GM12878 (cell line): ENCODE measurements at regions not wholly inside any gene's neighbourhood (a gene's known extent, or its start where the extent isn't known, plus 50 kb on each side); places are given as distances from the start of the nearest gene placed in this dataset.

ENCODE experiments used
- DPF2 ChIP-seq: fragments of 450-650 bp; IDR thresholded peaks from 2 replicates; pipeline ENCODE4 v1.6.1; 2017; ENCODE audit warnings: mild to moderate bottlenecking
- EZH2 ChIP-seq: IDR thresholded peaks from 2 replicates; pipeline ENCODE4 v1.6.1; 2012; ENCODE audit warnings: low read depth, mild to moderate bottlenecking, control low read depth, inconsistent platforms, low read length, borderline replicate concordance; ENCODE audit not compliant: control insufficient read depth
- IKZF2 ChIP-seq, 2 experiments: fragments of 450-650 bp; IDR thresholded peaks; 2 replicates each; pipeline ENCODE4 v1.6.1; 2017; ENCODE audit warnings: mild to moderate bottlenecking in 2 of 2, moderate library complexity in 2 of 2
- KAT2A ChIP-seq: conservative IDR thresholded peaks from 2 replicates; pipeline ENCODE4 v1.6.1; 2011; ENCODE audit warnings: low read depth, low read length; ENCODE audit not compliant: control insufficient read depth
- LARP7 ChIP-seq: fragments of 450-650 bp; IDR thresholded peaks from 2 replicates; pipeline ENCODE4 v1.6.1; 2017; ENCODE audit warnings: mild to moderate bottlenecking
- MXI1 ChIP-seq: fragments of 150-350 bp; IDR thresholded peaks from 2 replicates; pipeline ENCODE4 v1.6.1; 2011; ENCODE audit warnings: low read depth, mild to moderate bottlenecking, inconsistent platforms, low read length, improper control_type of control experiment
- PAX5 ChIP-seq: IDR thresholded peaks from 2 replicates; pipeline ENCODE4 v1.6.1; 2011; ENCODE audit warnings: low read depth, low read length, borderline replicate concordance
- POLR2A ChIP-seq: IDR thresholded peaks from 2 replicates; pipeline ENCODE4 v1.6.1; 2011; ENCODE audit warnings: low read depth, mild to moderate bottlenecking, low read length
- RAD21 ChIP-seq: IDR thresholded peaks from 2 replicates; pipeline ENCODE4 v1.6.1; 2011; ENCODE audit warnings: mild to moderate bottlenecking, low read depth, low read length, moderate library complexity; ENCODE audit not compliant: insufficient read depth
- RAD51 ChIP-seq: fragments of 450-650 bp; IDR thresholded peaks from 2 replicates; pipeline ENCODE4 v1.6.1; 2016; ENCODE audit warnings: moderate library complexity, mild to moderate bottlenecking, inconsistent platforms
- ZSCAN29 ChIP-seq: fragments of 450-650 bp; IDR thresholded peaks from 2 replicates; pipeline ENCODE4 v1.6.1; 2017; ENCODE audit warnings: mild to moderate bottlenecking, moderate library complexity
- TF ChIP-seq, protein P1 (sequence below): IDR thresholded peaks from 2 replicates; pipeline ENCODE4 v1.6.1; 2012; ENCODE audit warnings: mild to moderate bottlenecking, low read depth, low read length
- TF ChIP-seq, protein P2 (sequence below): IDR thresholded peaks from 2 replicates; pipeline ENCODE4 v1.6.1; 2012; ENCODE audit warnings: low read length, inconsistent platforms
- TF ChIP-seq, protein P3 (sequence below), 3 experiments: IDR thresholded peaks in 2 of 3; conservative IDR thresholded peaks in 1 of 3; 2 replicates each; pipeline ENCODE4 v1.5.1; 2011; ENCODE audit warnings: low read depth in 3 of 3, low read length in 3 of 3, mild to moderate bottlenecking in 3 of 3, control low read depth in 2 of 3, moderate library complexity in 2 of 3, inconsistent platforms in 1 of 3, mixed read lengths in 1 of 3; ENCODE audit not compliant: control insufficient read depth in 2 of 3, insufficient read depth in 1 of 3; ENCODE audit errors: extremely low read depth in 1 of 3

DNA sequence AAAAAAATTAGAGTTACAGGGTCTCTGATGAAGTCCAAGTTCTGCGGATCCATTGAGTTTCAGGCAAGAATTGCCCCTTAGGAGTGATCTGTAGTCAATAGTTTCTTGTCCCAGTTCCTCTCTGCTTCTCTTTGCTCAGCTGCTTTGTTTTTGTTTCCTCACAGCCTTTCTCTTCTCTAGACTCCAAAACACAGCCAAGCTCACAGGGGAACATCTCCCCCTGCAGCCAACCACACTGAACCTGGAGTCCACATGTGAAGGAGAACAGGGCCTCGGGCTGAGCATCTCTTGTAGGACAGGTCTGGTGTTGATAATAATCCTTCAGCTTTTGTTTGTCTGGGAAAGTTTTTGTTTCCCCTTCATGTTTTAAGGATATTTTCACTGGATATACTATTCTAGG is 202.6 kb upstream of the ATP10A start:
- TF ChIP-seq KAT2A (no peak), RAD21 (no peak), EZH2 (no peak), PAX5 (no peak), LARP7 (no peak), POLR2A (no peak), RAD51 (no peak), MXI1 (no peak), IKZF2 (IDR thresholded peaks at IDR 0.05) (no peak), ZSCAN29 (no peak), DPF2 (no peak)
- TF ChIP-seq, protein P1, sequence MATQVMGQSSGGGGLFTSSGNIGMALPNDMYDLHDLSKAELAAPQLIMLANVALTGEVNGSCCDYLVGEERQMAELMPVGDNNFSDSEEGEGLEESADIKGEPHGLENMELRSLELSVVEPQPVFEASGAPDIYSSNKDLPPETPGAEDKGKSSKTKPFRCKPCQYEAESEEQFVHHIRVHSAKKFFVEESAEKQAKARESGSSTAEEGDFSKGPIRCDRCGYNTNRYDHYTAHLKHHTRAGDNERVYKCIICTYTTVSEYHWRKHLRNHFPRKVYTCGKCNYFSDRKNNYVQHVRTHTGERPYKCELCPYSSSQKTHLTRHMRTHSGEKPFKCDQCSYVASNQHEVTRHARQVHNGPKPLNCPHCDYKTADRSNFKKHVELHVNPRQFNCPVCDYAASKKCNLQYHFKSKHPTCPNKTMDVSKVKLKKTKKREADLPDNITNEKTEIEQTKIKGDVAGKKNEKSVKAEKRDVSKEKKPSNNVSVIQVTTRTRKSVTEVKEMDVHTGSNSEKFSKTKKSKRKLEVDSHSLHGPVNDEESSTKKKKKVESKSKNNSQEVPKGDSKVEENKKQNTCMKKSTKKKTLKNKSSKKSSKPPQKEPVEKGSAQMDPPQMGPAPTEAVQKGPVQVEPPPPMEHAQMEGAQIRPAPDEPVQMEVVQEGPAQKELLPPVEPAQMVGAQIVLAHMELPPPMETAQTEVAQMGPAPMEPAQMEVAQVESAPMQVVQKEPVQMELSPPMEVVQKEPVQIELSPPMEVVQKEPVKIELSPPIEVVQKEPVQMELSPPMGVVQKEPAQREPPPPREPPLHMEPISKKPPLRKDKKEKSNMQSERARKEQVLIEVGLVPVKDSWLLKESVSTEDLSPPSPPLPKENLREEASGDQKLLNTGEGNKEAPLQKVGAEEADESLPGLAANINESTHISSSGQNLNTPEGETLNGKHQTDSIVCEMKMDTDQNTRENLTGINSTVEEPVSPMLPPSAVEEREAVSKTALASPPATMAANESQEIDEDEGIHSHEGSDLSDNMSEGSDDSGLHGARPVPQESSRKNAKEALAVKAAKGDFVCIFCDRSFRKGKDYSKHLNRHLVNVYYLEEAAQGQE = no peak
- TF ChIP-seq, protein P2, sequence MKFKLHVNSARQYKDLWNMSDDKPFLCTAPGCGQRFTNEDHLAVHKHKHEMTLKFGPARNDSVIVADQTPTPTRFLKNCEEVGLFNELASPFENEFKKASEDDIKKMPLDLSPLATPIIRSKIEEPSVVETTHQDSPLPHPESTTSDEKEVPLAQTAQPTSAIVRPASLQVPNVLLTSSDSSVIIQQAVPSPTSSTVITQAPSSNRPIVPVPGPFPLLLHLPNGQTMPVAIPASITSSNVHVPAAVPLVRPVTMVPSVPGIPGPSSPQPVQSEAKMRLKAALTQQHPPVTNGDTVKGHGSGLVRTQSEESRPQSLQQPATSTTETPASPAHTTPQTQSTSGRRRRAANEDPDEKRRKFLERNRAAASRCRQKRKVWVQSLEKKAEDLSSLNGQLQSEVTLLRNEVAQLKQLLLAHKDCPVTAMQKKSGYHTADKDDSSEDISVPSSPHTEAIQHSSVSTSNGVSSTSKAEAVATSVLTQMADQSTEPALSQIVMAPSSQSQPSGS = no peak
- TF ChIP-seq, protein P3, sequence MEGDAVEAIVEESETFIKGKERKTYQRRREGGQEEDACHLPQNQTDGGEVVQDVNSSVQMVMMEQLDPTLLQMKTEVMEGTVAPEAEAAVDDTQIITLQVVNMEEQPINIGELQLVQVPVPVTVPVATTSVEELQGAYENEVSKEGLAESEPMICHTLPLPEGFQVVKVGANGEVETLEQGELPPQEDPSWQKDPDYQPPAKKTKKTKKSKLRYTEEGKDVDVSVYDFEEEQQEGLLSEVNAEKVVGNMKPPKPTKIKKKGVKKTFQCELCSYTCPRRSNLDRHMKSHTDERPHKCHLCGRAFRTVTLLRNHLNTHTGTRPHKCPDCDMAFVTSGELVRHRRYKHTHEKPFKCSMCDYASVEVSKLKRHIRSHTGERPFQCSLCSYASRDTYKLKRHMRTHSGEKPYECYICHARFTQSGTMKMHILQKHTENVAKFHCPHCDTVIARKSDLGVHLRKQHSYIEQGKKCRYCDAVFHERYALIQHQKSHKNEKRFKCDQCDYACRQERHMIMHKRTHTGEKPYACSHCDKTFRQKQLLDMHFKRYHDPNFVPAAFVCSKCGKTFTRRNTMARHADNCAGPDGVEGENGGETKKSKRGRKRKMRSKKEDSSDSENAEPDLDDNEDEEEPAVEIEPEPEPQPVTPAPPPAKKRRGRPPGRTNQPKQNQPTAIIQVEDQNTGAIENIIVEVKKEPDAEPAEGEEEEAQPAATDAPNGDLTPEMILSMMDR (IDR thresholded peaks at IDR 0.05 in 2 of 3, conservative IDR thresholded peaks at IDR 0.05 in 1 of 3; ENCODE audit: control insufficient read depth in 2 of 3, extremely low read depth in 1 of 3, insufficient read depth in 1 of 3, low read depth in 3 of 3, low read length in 3 of 3) = no peak
